Fibroblast of lung (primary cell): ENCODE measurements at regions not wholly inside any gene's neighbourhood (a gene's known extent, or its start where the extent isn't known, plus 50 kb on each side); places are given as distances from the start of the nearest gene placed in this dataset.

ENCODE experiments used
- DNase-seq, 2 donors: peaks; one replicate each; pipeline versions ENCODE4 v3.0.0 to v3.0.0-alpha.2; 2010; ENCODE audit warnings: low read depth in 2 of 2
- H2AFZ ChIP-seq: 2 replicates; pipeline ENCODE4 v1.5.1; 2012; ENCODE audit warnings: low read length, control low read depth, inconsistent platforms
- H3K27ac ChIP-seq: 2 replicates; pipeline ENCODE4 v1.5.1; 2011; ENCODE audit warnings: low read length, control low read depth; ENCODE audit not compliant: insufficient read depth
- H3K27me3 ChIP-seq: 2 replicates; pipeline ENCODE4 v1.5.1; 2011; ENCODE audit warnings: mild to moderate bottlenecking, low read length; ENCODE audit not compliant: control insufficient read depth, insufficient read depth
- H3K36me3 ChIP-seq: 2 replicates; pipeline ENCODE4 v1.5.1; 2011; ENCODE audit warnings: low read length; ENCODE audit not compliant: control insufficient read depth, insufficient read depth
- H3K4me1 ChIP-seq: 2 replicates; pipeline ENCODE4 v1.5.1; 2011; ENCODE audit warnings: low read length; ENCODE audit not compliant: control insufficient read depth, insufficient read depth; ENCODE audit errors: extremely low read depth
- H3K4me2 ChIP-seq: 2 replicates; pipeline ENCODE4 v1.5.1; 2011; ENCODE audit warnings: low read length, control low read depth; ENCODE audit not compliant: insufficient read depth; ENCODE audit errors: extremely low read depth
- H3K4me3 ChIP-seq, 4 experiments: fragments of 200-600 bp in 1 of 4; sonication (generic) in 1 of 4; replicated peaks in 1 of 4; 2 replicates each; pipeline ENCODE4 v1.5.1; 2011 to 2016; ENCODE audit warnings: low read length in 4 of 4, low read depth in 3 of 4, mild to moderate bottlenecking in 3 of 4, control low read depth in 2 of 4, inconsistent platforms in 1 of 4, mixed read lengths in 1 of 4; ENCODE audit not compliant: insufficient read depth in 1 of 4; ENCODE audit errors: control extremely low read depth in 1 of 4
- H3K79me2 ChIP-seq: 2 replicates; pipeline ENCODE4 v1.5.1; 2012; ENCODE audit warnings: mild to moderate bottlenecking, low read length, inconsistent platforms; ENCODE audit not compliant: control insufficient read depth, insufficient read depth
- H3K9ac ChIP-seq: 2 replicates; pipeline ENCODE4 v1.5.1; 2011; ENCODE audit warnings: mild to moderate bottlenecking, low read length, control low read depth; ENCODE audit not compliant: insufficient read depth
- H3K9me3 ChIP-seq: 2 replicates; pipeline ENCODE4 v1.5.1; 2012; ENCODE audit warnings: low read depth, low read length; ENCODE audit not compliant: control insufficient read depth, insufficient read depth
- H4K20me1 ChIP-seq: 2 replicates; pipeline ENCODE4 v1.5.1; 2011; ENCODE audit warnings: low read length; ENCODE audit not compliant: control insufficient read depth, insufficient read depth; ENCODE audit errors: extremely low read depth
- CTCF ChIP-seq, 2 donors: IDR thresholded peaks in 1 of 2; conservative IDR thresholded peaks in 1 of 2; 1 replicate in 1 of 2; 2 replicates in 1 of 2; pipeline ENCODE4 v1.5.1; 2011 to 2012; ENCODE audit warnings: low read length in 2 of 2, control low read depth in 1 of 2, inconsistent platforms in 1 of 2, low read depth in 1 of 2, mild to moderate bottlenecking in 1 of 2
- EZH2 ChIP-seq: IDR thresholded peaks from 2 replicates; pipeline ENCODE4 v1.5.1; 2012; ENCODE audit warnings: low read length, control low read depth, mild to moderate bottlenecking; ENCODE audit errors: missing control alignments

GRCh38 chr11:90774727-90775566 lies 552.1 kb upstream of the CHORDC1 start:
- H3K36me3 ChIP-seq = no peaks in the 10 kb centered on the region
- no peaks in the 10 kb centered on the region for H3K79me2 ChIP-seq
- H3K27me3 ChIP-seq = no peaks in the 10 kb centered on the region
- H3K9me3 ChIP-seq = no peaks in the 10 kb centered on the region
- H3K9ac ChIP-seq = no peak overlapping the region
- no peak overlapping the region for H3K4me3 ChIP-seq
- H3K4me1 ChIP-seq = no peaks in the 10 kb centered on the region
- no peak overlapping the region for H3K4me2 ChIP-seq
- no peak overlapping the region for H2AFZ ChIP-seq
- TF ChIP-seq CTCF (conservative IDR thresholded peaks at IDR 0.05 in 1 of 2, IDR thresholded peaks at IDR 0.05 in 1 of 2; ENCODE audit: low read depth in 1 of 2, low read length in 2 of 2) (no peak), EZH2 (no peak)
- H3K27ac ChIP-seq = no peak overlapping the region
- H4K20me1 ChIP-seq = no peaks in the 10 kb centered on the region
- no peak for DNase-seq

DNA sequence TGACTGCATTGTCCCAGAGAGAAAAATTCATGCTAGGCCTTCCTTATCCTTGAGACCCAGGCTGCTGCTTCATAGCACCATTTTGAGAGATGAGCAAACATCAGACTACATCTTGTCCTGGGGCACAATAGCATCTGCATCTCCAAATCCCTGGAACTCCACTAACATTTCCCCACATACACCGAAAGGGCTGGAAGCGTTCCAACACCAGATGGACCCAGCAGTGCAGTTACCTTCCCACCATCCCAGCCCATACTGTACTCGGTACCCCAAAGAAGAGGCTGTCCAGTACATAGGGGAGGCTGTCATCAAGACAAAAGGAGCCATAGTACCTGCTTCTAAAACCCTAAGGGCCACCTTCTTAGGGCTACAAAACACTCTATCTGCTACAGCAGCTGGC lies 547.2 kb upstream of the CHORDC1 start:
- H3K27me3 ChIP-seq = no peaks in the 10 kb centered on the region

DNA sequence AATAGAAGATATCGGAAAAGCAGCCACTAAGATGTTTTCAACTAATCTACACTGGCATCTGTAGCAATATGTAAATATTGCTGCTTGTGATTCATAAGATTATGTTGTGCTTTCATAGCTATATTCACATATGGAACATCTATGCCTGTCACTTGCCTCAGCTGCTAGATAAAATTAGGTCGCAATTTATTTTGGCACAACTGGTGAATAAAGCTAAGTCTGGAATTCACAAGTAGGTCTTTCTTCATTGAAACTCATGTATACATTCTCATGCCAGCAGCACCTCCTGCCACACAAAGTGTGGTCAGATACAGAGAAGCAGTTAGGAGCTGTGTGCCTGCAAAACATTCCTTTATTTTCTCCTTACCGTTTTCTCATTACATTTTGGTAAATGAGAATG lies 543.3 kb upstream of the CHORDC1 start:
- H3K27me3 ChIP-seq = no peaks in the 10 kb centered on the region
- no peaks in the 10 kb centered on the region for H3K4me1 ChIP-seq
- no peak for TF ChIP-seq CTCF (conservative IDR thresholded peaks at IDR 0.05 in 1 of 2, IDR thresholded peaks at IDR 0.05 in 1 of 2; ENCODE audit: low read depth in 1 of 2, low read length in 2 of 2)
- no peak for TF ChIP-seq EZH2

More for the DNA sequence above, 547.2 kb upstream of the CHORDC1 start:
- H3K9me3 ChIP-seq = no peaks in the 10 kb centered on the region
- no peak overlapping the region for H3K4me2 ChIP-seq
- no peak overlapping the region for H3K27ac ChIP-seq
- H3K79me2 ChIP-seq = no peaks in the 10 kb centered on the region
- TF ChIP-seq CTCF (conservative IDR thresholded peaks at IDR 0.05 in 1 of 2, IDR thresholded peaks at IDR 0.05 in 1 of 2; ENCODE audit: low read depth in 1 of 2, low read length in 2 of 2) = no peak
- no peak for TF ChIP-seq EZH2
- H3K4me3 ChIP-seq = no peak overlapping the region
- DNase-seq = no peak
- H3K36me3 ChIP-seq = no peaks in the 10 kb centered on the region
- no peak overlapping the region for H3K9ac ChIP-seq
- no peaks in the 10 kb centered on the region for H3K4me1 ChIP-seq
- H2AFZ ChIP-seq = no peak overlapping the region
- no peaks in the 10 kb centered on the region for H4K20me1 ChIP-seq

More for the DNA sequence above, 543.3 kb upstream of the CHORDC1 start:
- no peaks in the 10 kb centered on the region for H3K79me2 ChIP-seq
- no peak overlapping the region for H3K9ac ChIP-seq
- H3K27ac ChIP-seq = no peak overlapping the region
- H3K4me2 ChIP-seq = no peak overlapping the region
- no peak overlapping the region for H2AFZ ChIP-seq
- H3K9me3 ChIP-seq = no peaks in the 10 kb centered on the region
- DNase-seq = peak in 1 of 2 donors; percentile 1
- no peak overlapping the region for H3K4me3 ChIP-seq
- no peaks in the 10 kb centered on the region for H3K36me3 ChIP-seq
- no peaks in the 10 kb centered on the region for H4K20me1 ChIP-seq
